Fibroblast of villous mesenchyme (primary cell): ENCODE measurements at regions not wholly inside any gene's neighbourhood (a gene's known extent, or its start where the extent isn't known, plus 50 kb on each side); places are given as distances from the start of the nearest gene placed in this dataset.

Experiments
- DNase-seq: peaks from one replicate; pipeline ENCODE4 v3.0.0-alpha.2; 2010; ENCODE audit warnings: low read depth
- H3K4me3 ChIP-seq: 2 replicates; pipeline ENCODE4 v1.5.1; 2011; ENCODE audit warnings: low read depth, mild to moderate bottlenecking, low read length
- TF ChIP-seq, protein P1 (sequence below): IDR thresholded peaks from 2 replicates; pipeline ENCODE4 v1.5.1; 2012; ENCODE audit warnings: low read depth, mild to moderate bottlenecking, low read length; ENCODE audit not compliant: insufficient read depth

DNA sequence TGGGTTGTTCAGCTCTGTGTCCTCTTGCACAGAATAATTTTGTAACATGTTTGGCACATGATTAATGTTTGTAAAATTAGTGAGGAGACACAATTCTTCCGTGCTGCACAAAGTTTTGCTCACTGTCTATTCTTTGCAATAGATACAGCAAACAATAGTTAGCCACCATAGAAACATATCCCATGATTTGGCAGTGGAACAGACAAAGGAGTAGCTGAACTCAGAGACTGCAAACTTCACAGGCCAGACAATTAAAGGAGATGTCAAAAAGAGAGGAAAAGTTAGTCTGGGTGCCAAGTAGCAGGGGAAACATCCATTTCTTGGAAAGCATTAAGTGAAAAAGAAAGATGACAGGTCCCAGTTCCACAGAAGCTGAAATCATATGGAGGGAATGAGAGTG is 267.4 kb upstream of the NRXN1 start:
- TF ChIP-seq, protein P1, sequence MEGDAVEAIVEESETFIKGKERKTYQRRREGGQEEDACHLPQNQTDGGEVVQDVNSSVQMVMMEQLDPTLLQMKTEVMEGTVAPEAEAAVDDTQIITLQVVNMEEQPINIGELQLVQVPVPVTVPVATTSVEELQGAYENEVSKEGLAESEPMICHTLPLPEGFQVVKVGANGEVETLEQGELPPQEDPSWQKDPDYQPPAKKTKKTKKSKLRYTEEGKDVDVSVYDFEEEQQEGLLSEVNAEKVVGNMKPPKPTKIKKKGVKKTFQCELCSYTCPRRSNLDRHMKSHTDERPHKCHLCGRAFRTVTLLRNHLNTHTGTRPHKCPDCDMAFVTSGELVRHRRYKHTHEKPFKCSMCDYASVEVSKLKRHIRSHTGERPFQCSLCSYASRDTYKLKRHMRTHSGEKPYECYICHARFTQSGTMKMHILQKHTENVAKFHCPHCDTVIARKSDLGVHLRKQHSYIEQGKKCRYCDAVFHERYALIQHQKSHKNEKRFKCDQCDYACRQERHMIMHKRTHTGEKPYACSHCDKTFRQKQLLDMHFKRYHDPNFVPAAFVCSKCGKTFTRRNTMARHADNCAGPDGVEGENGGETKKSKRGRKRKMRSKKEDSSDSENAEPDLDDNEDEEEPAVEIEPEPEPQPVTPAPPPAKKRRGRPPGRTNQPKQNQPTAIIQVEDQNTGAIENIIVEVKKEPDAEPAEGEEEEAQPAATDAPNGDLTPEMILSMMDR: no peak

DNA sequence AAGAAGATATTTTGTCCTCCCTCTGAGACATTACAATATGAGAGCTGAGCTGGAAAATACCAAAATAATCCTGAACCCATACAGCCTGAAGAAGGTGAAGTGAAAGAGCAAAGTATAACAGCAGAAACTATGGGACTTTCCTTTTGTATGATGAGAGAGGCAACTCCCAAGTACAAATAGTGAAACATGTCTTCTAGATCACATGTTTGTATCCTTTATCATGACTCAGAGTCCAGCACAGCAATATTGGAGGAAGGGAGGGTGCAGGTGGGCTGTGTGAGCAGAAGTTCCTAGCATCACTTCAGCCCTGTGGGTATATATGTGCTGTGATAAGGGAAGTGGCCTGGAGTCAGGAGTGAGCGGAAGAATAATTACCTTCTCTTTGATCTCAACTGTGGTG is 265.6 kb upstream of the NRXN1 start:
- no peak for DNase-seq
- TF ChIP-seq, protein P1: no peak

More for the DNA sequence above, 267.4 kb upstream of the NRXN1 start:
- H3K4me3 ChIP-seq: no peak overlapping the region
- DNase-seq: no peak

DNA sequence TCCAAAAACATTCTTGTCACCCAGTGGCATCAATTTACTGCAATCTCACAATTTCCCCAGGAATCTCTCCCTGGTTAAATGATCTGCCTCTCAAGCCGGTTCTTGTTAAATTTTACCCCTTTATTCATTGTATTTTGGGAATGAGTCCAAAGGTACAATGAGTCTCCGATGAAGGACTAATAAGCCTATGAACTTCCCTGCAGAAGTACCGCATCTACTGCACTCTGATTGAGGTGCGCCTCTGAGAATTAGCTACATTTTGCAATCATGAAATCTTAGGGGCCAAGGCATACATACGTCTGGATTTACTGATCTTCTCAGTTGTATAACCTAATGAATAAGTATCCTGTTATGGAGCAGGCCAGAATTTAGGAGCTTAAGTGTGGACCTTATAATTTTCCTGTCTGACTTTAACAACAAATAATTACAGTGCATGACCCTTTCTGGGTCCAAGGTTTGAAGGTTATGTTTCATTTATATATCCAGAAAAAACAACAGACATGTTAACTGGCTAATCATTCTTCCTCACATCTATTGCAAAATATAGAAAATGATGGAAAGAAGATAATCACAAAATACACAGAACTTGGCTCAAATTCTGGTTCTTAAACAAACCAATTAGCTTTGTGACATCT is 261.8 kb upstream of the NRXN1 start:
- TF ChIP-seq, protein P1: no peak
- DNase-seq: no peak
- H3K4me3 ChIP-seq: no peak overlapping the region

More for the DNA sequence above, 265.6 kb upstream of the NRXN1 start:
- H3K4me3 ChIP-seq: no peak overlapping the region

DNA sequence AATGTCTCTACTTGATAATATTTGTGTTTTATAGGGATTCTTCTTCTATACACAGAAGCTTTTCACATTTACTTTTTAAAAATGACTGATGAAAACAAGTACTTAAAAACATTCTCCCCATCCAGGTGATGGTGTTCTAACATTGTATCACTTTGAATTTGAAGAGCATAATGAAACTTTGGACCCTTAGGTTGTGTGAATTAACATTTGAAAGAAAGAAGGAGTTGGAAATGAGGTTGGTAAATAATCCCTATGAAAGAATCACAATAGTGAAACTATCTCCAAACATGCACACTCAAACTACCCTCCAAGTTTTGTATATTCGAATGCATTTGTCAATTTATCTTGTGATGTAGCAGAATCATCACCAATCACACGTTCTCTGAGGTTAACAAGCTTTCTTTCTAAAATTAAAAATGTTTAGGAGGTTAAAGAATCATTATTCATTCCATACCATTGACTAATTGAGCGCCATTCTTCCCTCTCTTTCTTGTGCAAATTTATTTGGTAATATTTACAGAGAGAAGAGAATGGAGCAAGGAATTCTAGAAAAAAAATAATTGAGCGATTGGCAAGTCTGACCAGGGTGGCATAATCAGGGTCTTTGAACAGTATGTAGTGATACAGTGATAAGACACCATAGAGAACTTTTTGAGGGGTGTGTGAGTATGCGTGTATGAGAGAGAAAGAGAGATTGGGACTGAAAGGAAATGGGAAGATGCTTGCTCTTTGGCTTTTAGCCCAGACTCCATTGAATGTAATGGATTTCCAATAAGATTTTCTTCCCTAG is 260.0 kb upstream of the NRXN1 start:
- TF ChIP-seq, protein P1: no peak
- no peak overlapping the region for H3K4me3 ChIP-seq
- DNase-seq: no peak

DNA sequence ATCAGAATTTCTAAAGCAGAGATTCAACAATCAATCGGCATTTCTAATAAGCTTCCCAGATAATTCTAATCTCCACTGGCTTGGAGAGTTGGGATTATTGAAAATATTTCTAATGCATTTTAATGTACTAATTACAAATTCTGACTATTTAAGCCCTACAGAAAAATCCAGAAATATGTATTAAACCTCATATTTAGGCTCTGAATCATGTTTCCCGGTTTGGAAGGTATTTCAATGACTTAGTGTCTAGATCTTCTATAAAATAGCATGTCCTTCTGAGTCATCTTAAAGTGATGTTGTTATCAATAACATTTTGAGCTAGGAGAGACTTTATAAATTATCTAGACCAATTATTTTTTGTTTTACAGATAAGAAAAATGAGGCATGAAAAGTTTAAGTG is 258.8 kb upstream of the NRXN1 start:
- no peak overlapping the region for H3K4me3 ChIP-seq
- TF ChIP-seq, protein P1: no peak
- no peak for DNase-seq

DNA sequence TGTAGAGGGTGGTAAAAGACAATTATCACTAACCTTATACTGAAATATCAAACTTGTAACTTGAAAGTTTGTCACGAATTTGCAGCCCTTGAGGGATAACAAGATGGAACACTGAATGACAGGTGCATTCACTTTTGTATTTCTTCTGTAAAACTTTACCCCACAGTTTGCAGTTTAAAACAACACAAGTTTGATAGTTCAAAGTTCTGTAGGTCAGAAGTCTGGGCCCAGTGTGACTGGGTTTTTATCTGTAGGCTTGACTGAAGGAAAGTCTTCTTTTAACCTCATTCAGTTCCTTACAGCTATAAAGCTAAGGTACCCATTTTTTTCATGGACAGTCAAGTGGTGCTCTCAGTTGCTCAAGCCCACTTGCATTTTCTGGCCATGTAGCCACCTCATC is 257.1 kb upstream of the NRXN1 start:
- TF ChIP-seq, protein P1: no peak
- DNase-seq: no peak
- no peak overlapping the region for H3K4me3 ChIP-seq
